Naive B cell (primary cell): ENCODE measurements at regions not wholly inside any gene's neighbourhood (a gene's known extent, or its start where the extent isn't known, plus 50 kb on each side); places are given as distances from the start of the nearest gene placed in this dataset.

ENCODE experiments used
- ATAC-seq, 2 donors: fragments of 150-1000 bp; cut with Tn5 transposase; 2 replicates each; pipeline ENCODE4 v1.10.0; 2021; ENCODE audit warnings: low read depth in 2 of 2, mild to moderate bottlenecking in 2 of 2, moderate library complexity in 2 of 2
- DNase-seq: peaks from one replicate; pipeline ENCODE4 v3.0.0; 2022
- H3K27ac Mint-ChIP-seq, 6 donors: one replicate each; pipeline ENCODE4 v1.8.0; 2020 to 2022; ENCODE audit warnings: mild to moderate bottlenecking in 6 of 6, mixed read lengths in 6 of 6, moderate library complexity in 5 of 6, inconsistent platforms in 2 of 6
- H3K27me3 Mint-ChIP-seq, 3 donors: one replicate each; pipeline ENCODE4 v1.8.0; 2021 to 2022; ENCODE audit warnings: mixed read lengths in 3 of 3, mild to moderate bottlenecking in 1 of 3
- H3K36me3 Mint-ChIP-seq, 2 donors: one replicate each; pipeline ENCODE4 v1.8.0; 2020 to 2022; ENCODE audit warnings: mixed read lengths in 2 of 2, inconsistent platforms in 1 of 2, mild to moderate bottlenecking in 1 of 2
- H3K4me1 Mint-ChIP-seq, 3 donors: one replicate each; pipeline ENCODE4 v1.8.0; 2020 to 2022; ENCODE audit warnings: mixed read lengths in 3 of 3, inconsistent platforms in 1 of 3, mild to moderate bottlenecking in 1 of 3, moderate library complexity in 1 of 3
- H3K4me3 Mint-ChIP-seq, 8 donors: one replicate each; pipeline ENCODE4 v1.8.0; 2020 to 2022; ENCODE audit warnings: mild to moderate bottlenecking in 8 of 8, mixed read lengths in 8 of 8, moderate library complexity in 8 of 8, inconsistent platforms in 2 of 8
- H3K9me3 Mint-ChIP-seq, 7 donors: one replicate each; pipeline ENCODE4 v1.8.0; 2020 to 2022; ENCODE audit warnings: mixed read lengths in 7 of 7, mild to moderate bottlenecking in 5 of 7, inconsistent platforms in 2 of 7, moderate library complexity in 1 of 7

DNA sequence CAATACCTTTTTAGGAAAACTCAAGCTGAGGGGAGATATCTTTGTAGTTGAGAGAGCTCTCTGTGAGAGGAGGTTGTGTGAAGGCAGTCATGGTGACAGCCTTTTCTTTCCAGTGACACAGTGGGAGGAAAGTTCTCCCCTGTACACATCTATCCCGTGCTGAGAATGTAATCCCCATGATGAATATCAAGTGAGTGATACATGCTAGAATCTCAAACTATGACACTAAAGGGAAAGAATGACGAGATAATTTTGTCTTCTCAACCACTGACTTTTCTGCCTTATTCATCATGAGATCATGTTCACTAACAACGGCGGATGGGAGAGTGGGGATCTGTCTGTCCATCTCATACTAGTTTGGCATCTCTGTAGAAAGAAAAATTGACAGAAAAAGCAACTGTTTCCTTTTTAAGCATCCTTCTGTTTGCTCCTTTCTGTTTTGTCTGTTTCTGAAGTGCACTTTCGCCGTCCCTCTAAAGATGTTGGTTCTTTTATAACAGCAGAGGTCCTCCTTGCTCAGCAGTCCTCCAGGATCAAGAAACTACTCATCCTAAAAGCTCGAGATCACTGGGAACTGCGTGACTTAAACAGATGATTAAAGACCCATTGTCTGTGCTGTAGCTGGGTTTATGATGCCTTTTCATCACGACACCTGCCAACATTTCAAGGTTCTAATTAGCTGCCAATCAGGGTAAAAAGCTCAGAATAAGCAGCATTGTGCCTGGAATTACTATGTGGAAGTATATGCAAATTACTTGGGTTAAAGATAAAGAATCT, 137.6 kb downstream of the DCK start:
- Mint-ChIP-seq H3K9me3 (no peaks in the 10 kb centered on the region), H3K27me3 (no peaks in the 10 kb centered on the region), H3K4me1 (no peaks in the 10 kb centered on the region), H3K36me3 (no peaks in the 10 kb centered on the region), H3K27ac (peak overlapping the region in 1 of 6 donors; percentile 74), H3K4me3 (no peak overlapping the region)
- ATAC-seq: no peak
- no peak for DNase-seq

DNA sequence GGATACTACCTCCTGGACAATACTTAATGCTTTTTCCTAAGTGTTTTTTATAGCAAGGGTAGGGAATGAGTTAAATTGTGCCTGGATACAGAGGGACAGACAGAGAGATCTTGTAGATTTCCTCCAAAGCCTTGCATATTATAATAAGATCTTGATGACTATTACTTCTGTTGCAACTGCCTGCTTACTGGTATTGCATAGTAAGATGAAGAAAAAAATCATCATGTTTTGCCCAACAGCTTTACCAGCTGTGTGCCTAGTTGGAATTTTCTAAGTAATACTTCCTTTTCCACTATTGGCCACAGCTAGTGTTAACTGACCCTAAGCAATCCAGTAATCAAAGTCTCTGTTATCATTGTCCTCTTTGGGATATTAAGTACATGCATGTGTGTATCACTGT, 139.0 kb downstream of the DCK start:
- Mint-ChIP-seq H3K9me3 (no peaks in the 10 kb centered on the region), H3K4me1 (no peaks in the 10 kb centered on the region), H3K27ac (no peak overlapping the region), H3K36me3 (no peaks in the 10 kb centered on the region), H3K27me3 (no peaks in the 10 kb centered on the region), H3K4me3 (no peak overlapping the region)
- no peak for DNase-seq
- ATAC-seq: no peak

DNA sequence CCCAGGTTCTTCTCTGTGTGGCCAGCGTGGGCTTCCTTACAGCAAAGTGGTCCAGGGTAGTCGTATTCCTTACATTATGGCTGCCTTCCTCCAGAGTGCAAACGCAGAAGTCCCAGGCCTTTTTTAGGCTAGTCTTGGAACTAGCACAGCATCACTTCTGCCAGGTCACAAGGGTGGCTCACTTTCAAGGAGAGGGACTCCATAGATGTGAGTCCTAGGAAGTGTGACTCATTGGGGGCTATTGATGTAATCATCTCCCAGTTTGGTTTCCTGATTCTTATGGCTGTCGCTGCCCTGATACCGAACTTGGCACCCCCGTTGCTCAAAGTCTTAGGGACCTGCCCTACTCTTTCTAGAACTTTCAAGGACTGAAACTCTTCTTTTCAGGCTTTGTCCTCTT, 140.0 kb downstream of the DCK start:
- ATAC-seq (no peak), DNase-seq (no peak)

DNA sequence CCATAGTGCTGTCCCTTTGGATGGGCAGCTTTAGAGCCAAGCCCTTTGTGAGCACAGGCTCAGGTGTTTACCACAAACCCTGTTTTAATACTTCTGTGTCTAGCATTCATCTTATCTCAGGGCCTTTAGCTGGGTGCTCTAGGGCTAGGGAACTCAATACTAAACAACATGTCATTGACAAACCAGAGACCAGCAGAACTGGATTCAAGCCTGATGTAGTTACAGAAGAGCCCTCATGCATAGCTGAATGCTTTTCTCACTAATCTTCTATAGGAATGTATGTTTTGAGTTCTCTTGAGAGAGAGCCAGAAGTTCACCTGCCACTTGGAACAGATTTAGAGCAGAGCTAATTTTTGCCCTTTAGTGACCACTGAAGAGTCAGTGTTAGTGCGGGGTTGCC, 142.6 kb downstream of the DCK start:
- ATAC-seq: no peak

More for the DNA sequence above, 140.0 kb downstream of the DCK start:
- Mint-ChIP-seq H3K9me3 (no peaks in the 10 kb centered on the region), H3K27ac (no peak overlapping the region), H3K4me3 (no peak overlapping the region), H3K27me3 (no peaks in the 10 kb centered on the region), H3K4me1 (no peaks in the 10 kb centered on the region), H3K36me3 (no peaks in the 10 kb centered on the region)

DNA sequence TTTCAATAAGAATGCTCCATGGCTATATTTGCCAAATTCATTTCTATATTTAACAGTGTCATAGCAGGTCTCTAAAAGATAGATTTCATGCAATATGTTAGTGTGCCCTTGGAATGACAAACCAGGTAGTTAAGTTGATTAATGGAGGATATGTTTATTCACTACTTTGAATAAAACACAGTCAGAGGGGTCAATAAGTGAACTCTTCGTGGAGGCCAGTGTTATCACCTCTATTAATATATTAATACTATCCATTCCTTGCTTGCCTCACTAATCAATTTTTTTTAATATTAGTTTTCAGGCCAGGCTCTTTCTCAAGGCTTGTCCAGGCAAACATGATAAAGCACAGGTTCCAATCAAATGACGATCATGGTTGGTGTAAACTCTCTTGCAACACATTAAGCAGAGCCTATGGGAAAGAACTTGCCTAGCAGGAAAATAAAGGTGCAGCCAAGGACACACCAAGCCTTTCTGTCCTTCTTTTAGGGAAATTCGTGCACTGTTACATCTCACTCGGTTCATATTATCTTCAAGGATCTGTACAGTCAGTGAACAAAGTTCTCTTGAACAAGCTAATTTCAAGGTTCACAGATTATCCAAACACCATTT, 144.7 kb downstream of the DCK start:
- DNase-seq: no peak
- Mint-ChIP-seq H3K36me3 (no peaks in the 10 kb centered on the region), H3K27ac (no peak overlapping the region), H3K9me3 (no peaks in the 10 kb centered on the region), H3K4me1 (no peaks in the 10 kb centered on the region), H3K27me3 (peaks cover 0 to 8% (median 0%) of the 10 kb centered on the region in 3 donors), H3K4me3 (no peak overlapping the region)
- ATAC-seq: no peak

More for the DNA sequence above, 142.6 kb downstream of the DCK start:
- Mint-ChIP-seq H3K4me3 (no peak overlapping the region), H3K36me3 (no peaks in the 10 kb centered on the region), H3K4me1 (no peaks in the 10 kb centered on the region), H3K27me3 (peaks cover 0 to 8% (median 0%) of the 10 kb centered on the region in 3 donors), H3K9me3 (no peaks in the 10 kb centered on the region), H3K27ac (no peak overlapping the region)
- DNase-seq: no peak

DNA sequence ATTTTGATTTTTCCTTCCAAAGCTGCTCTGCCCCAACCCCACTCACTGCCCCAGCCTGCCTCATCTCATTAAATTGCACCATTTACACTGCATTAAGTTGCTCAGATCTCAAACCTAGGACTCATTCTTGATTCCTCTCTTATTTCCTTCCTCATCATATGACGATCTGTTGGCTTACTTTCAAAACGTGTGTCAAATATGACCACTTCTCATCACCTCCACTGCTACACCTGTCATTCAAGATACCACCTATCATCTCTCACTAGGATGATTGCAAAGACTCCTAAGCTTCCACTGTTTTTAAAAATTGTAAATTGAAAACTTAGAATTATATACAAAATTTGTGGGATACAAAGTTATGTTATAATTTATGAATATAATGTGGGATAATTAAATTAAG, 147.1 kb downstream of the DCK start:
- peaks cover 0 to 2% (median 0%) of the 10 kb centered on the region in 7 donors for H3K9me3 Mint-ChIP-seq

DNA sequence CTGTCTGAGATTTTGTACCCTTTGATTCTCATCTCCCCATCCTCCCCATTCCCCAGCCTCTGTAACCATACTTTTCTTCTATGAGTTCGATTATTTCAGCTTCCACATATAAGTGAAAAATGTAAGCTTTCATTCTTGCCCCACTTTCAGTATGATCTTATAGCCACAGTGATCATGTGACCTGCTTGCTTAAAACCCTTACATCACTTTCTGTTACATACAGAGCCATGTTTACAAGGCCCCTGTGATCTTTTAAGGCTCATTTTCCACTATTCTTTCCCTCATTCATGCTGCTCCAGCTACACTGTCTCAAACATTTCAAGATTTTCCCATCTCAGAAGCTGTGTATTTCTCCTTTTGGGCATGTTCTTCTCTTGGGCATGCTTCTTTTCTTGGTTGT, 147.7 kb downstream of the DCK start:
- Mint-ChIP-seq H3K27ac (no peak overlapping the region), H3K4me1 (no peaks in the 10 kb centered on the region), H3K4me3 (no peak overlapping the region), H3K36me3 (no peaks in the 10 kb centered on the region), H3K27me3 (peaks cover 0 to 8% (median 0%) of the 10 kb centered on the region in 3 donors), H3K9me3 (peaks cover 0 to 4% (median 0%) of the 10 kb centered on the region in 7 donors)
- no peak for DNase-seq
- ATAC-seq: no peak

More for the DNA sequence above, 147.1 kb downstream of the DCK start:
- ATAC-seq (no peak), DNase-seq (no peak)
- H3K4me3 Mint-ChIP-seq: no peak overlapping the region
- H3K36me3 Mint-ChIP-seq: no peaks in the 10 kb centered on the region
- H3K27ac Mint-ChIP-seq: no peak overlapping the region
- no peaks in the 10 kb centered on the region for H3K4me1 Mint-ChIP-seq
- peaks cover 0 to 8% (median 0%) of the 10 kb centered on the region in 3 donors for H3K27me3 Mint-ChIP-seq

DNA sequence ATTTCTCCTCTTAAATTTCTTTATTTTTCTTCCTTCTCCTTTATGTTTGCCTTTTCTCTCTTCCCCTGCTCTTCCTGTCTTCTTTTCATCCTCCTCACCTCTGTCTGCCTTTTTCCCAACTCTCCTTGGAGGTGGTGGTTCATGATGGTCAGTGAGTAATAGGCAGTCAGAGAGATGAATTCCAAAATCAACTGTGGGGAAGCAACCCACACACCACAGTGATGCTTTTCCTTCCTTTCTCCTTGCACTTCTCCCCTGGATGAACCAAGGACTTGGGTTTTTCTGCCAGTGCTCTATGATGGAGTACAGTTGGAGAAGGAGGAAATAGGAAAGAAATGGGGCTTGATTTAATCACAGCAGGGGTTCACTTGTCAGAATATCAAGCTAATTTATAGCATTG, 153.8 kb downstream of the DCK start:
- no peak for ATAC-seq
- Mint-ChIP-seq H3K4me3 (peak overlapping the region in 1 of 8 donors; percentile 22), H3K27me3 (peaks cover 0 to 4% (median 4%) of the 10 kb centered on the region in 3 donors), H3K9me3 (peaks cover 0 to 6% (median 2%) of the 10 kb centered on the region in 7 donors), H3K27ac (no peak overlapping the region), H3K36me3 (no peaks in the 10 kb centered on the region), H3K4me1 (no peaks in the 10 kb centered on the region)
- DNase-seq: no peak

DNA sequence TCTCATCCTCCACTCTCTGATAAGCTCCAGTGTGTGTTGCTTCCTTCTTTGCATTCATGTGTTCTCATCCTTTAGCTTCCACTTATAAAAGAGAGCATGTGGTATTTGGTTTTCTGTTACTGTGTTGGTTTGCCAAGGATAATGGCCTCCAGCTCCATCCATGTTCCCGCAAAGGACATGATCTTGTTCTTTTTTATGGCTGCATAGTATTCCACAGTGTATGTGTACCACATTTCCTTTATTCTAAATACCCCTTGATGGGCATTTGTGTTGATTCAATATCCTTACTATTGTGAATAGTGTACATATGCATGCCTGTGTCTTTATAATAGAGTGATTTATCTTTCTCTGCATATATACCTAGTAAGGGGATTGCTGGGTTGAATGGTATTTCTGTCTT, 155.1 kb downstream of the DCK start:
- DNase-seq (no peak), ATAC-seq (no peak)
- Mint-ChIP-seq H3K9me3 (peaks cover 0 to 5% (median 2%) of the 10 kb centered on the region in 7 donors), H3K36me3 (no peaks in the 10 kb centered on the region), H3K27ac (no peak overlapping the region), H3K4me1 (no peaks in the 10 kb centered on the region), H3K4me3 (no peak overlapping the region), H3K27me3 (peaks cover 2 to 4% (median 4%) of the 10 kb centered on the region in 3 donors)

DNA sequence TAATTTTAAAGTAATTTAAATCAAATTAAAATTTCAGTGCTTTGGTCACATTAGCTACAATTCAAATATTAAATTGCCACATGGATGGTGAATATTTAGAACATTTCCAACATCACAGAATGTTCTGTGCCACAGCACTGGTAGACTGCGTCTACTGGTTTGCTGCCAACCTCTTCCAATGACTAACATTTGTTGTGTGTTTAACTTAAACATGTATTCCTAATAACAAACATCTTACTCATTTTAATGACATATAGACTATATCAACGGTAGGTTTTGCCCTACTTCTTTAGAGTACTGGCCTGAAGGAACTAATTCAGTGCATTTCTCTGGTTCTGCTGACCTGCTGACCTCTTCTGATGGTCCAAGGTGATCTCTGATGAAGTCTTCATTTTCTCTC, 157.6 kb downstream of the DCK start:
- Mint-ChIP-seq H3K36me3 (no peaks in the 10 kb centered on the region), H3K4me1 (no peaks in the 10 kb centered on the region), H3K9me3 (peaks cover 0 to 5% (median 2%) of the 10 kb centered on the region in 7 donors), H3K27ac (no peak overlapping the region), H3K27me3 (peaks cover 4 to 13% (median 11%) of the 10 kb centered on the region in 3 donors), H3K4me3 (no peak overlapping the region)
- DNase-seq (no peak), ATAC-seq (no peak)

DNA sequence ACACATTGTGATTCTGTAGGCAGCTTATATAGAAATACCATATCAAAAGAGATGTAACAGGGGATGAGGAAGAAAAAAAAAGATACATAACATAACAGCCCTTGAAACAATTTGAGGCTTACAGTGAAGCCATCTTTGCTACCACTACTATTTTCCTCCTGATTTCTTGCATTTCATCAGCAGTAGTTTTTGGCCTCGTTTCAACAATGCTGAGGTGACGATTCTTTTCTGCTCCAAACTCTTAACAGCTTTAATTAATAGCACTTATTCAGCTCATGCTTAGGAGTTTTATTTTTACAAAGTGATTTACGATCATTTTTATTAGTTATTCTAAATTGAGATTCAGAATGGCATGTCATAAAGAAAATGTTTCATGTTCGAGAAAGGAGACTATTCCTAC, 163.2 kb downstream of the DCK start:
- H3K36me3 Mint-ChIP-seq: no peaks in the 10 kb centered on the region
- H3K27ac Mint-ChIP-seq: no peak overlapping the region

DNA sequence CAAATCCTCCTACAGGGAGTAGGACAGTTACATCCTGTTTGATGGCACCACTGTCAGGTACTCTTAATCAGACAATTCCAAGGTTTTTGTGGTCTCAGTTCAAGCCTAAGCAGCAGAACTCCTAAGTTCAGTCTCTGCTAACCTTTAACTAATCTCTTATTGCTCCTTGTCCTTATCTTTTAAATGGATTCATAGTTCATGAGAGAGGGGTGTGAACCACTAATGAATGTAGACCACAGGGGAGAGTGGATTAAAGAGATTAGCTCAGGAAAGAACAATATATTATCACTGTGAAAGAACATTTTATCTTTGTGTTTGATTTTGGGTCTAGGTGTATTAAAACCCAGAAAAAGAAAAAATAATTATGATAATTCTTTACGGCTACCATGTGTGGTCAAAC, 168.9 kb downstream of the DCK start:
- H3K9me3 Mint-ChIP-seq: no peaks in the 10 kb centered on the region
- H3K4me1 Mint-ChIP-seq: no peaks in the 10 kb centered on the region
- H3K27me3 Mint-ChIP-seq: peaks cover 6 to 32% (median 14%) of the 10 kb centered on the region in 3 donors
- no peak overlapping the region for H3K4me3 Mint-ChIP-seq
- no peaks in the 10 kb centered on the region for H3K36me3 Mint-ChIP-seq
- ATAC-seq (no peak), DNase-seq (no peak)
- H3K27ac Mint-ChIP-seq: no peak overlapping the region

More for the DNA sequence above, 163.2 kb downstream of the DCK start:
- Mint-ChIP-seq H3K27me3 (peaks cover 6 to 30% (median 22%) of the 10 kb centered on the region in 3 donors), H3K4me3 (no peak overlapping the region), H3K4me1 (no peaks in the 10 kb centered on the region), H3K9me3 (no peaks in the 10 kb centered on the region)
- ATAC-seq: no peak
- DNase-seq: no peak

DNA sequence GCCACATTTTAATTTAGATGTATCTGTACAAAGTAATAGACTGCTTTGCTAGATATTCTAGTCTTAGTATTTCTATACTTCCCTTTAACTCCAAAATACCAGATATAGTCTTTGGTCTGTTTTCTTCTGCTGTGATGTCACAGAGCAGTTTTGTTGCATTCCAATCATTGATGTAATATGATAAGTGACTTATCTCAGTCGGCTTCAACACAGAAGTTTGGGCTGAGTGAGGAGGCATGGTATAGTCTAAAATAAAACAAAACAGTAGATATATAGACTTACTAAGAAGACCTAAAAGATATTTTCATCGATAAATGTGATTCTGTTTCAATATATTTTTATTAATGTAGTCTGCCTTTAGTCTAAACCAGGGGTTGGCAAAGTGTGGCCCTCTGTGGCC, 169.9 kb downstream of the DCK start:
- H3K27ac Mint-ChIP-seq: no peak overlapping the region

DNA sequence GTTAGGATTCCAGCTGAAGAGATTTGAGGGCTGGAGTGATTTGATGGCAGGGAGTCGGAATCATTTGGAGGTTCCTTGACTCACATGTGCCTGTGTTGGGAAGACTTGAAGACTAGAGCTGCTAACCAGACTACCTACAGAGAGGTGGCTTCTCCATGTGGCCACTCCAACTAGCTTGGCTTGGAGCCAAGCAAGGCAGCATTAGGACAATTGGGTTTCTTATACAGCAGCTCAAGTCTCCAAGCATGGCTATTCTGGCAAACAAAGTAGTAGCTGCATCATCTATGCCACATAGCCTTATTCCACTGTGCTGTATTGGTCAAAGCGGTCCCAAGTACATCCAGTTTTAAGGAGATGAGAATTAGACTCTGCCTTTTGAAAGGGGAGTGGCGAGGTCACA, 171.7 kb upstream of the SLC4A4 start:
- Mint-ChIP-seq H3K36me3 (no peaks in the 10 kb centered on the region), H3K4me1 (no peaks in the 10 kb centered on the region), H3K27ac (no peak overlapping the region), H3K4me3 (no peak overlapping the region), H3K9me3 (no peaks in the 10 kb centered on the region), H3K27me3 (peaks cover 7 to 18% (median 8%) of the 10 kb centered on the region in 3 donors)
- ATAC-seq (no peak), DNase-seq (no peak)

More for the DNA sequence above, 169.9 kb downstream of the DCK start:
- DNase-seq: no peak
- Mint-ChIP-seq H3K36me3 (no peaks in the 10 kb centered on the region), H3K4me3 (no peak overlapping the region), H3K27me3 (peaks cover 6 to 31% (median 9%) of the 10 kb centered on the region in 3 donors), H3K4me1 (no peaks in the 10 kb centered on the region), H3K9me3 (no peaks in the 10 kb centered on the region)
- no peak for ATAC-seq
